GM23338 (cell line): ENCODE measurements at regions not wholly inside any gene's neighbourhood (a gene's known extent, or its start where the extent isn't known, plus 50 kb on each side); places are given as distances from the start of the nearest gene placed in this dataset.

Source experiments
- ATAC-seq: fragments of 200-7000 bp; cut with Tn5 transposase; 3 replicates; pipeline ENCODE4 v1.9.1; 2020
- DNase-seq: peaks from one replicate; pipeline ENCODE4 v3.0.0-alpha.2; 2015; ENCODE audit warnings: low spot score
- H2AFZ ChIP-seq: fragments of 200-600 bp; sonication (generic); 2 replicates; pipeline ENCODE4 v1.8.0; 2016; ENCODE audit warnings: antibody characterized with exemption, mild to moderate bottlenecking, moderate library complexity
- H3F3A ChIP-seq: fragments of 200-600 bp; sonication (generic); replicated peaks from 2 replicates; pipeline ENCODE4 v1.8.0; 2017; ENCODE audit warnings: antibody characterized with exemption, mixed run types, low read depth
- H3K27ac ChIP-seq: fragments of 200-600 bp; sonication (generic); 2 replicates; pipeline ENCODE4 v1.6.1; 2016; ENCODE audit warnings: low read depth
- H3K27me3 ChIP-seq: fragments of 200-600 bp; sonication (generic); 2 replicates; pipeline ENCODE4 v1.8.0; 2016; ENCODE audit warnings: mild to moderate bottlenecking, mixed run types, moderate library complexity; ENCODE audit not compliant: insufficient read depth
- H3K36me3 ChIP-seq: fragments of 200-600 bp; sonication (generic); 2 replicates; pipeline ENCODE4 v1.8.0; 2016; ENCODE audit warnings: mild to moderate bottlenecking; ENCODE audit not compliant: insufficient read depth
- H3K4me1 ChIP-seq: fragments of 200-600 bp; sonication (generic); 2 replicates; pipeline ENCODE4 v1.8.0; 2016; ENCODE audit warnings: mild to moderate bottlenecking, moderate library complexity; ENCODE audit not compliant: insufficient read depth
- H3K4me2 ChIP-seq: fragments of 200-600 bp; sonication (generic); 2 replicates; pipeline ENCODE4 v1.7.1; 2017; ENCODE audit warnings: mixed run types
- H3K4me3 ChIP-seq: fragments of 200-600 bp; sonication (generic); 2 replicates; pipeline ENCODE4 v1.6.1; 2016; ENCODE audit warnings: mixed run types
- H3K79me2 ChIP-seq: fragments of 200-600 bp; sonication (generic); replicated peaks from 2 replicates; pipeline ENCODE4 v1.8.0; 2017; ENCODE audit warnings: mild to moderate bottlenecking; ENCODE audit not compliant: insufficient read depth
- H3K9me2 ChIP-seq: fragments of 200-600 bp; sonication (generic); 2 replicates; pipeline ENCODE4 v1.8.0; 2017; ENCODE audit not compliant: insufficient read depth
- H4K20me1 ChIP-seq: fragments of 200-600 bp; sonication (generic); replicated peaks from 2 replicates; pipeline ENCODE4 v1.8.0; 2017; ENCODE audit warnings: mild to moderate bottlenecking; ENCODE audit not compliant: insufficient read depth
- H3K27ac Mint-ChIP-seq: 2 replicates; pipeline ENCODE4 v1.8.0; 2020; ENCODE audit warnings: inconsistent platforms, mild to moderate bottlenecking, moderate library complexity, mixed read lengths
- H3K27me3 Mint-ChIP-seq: 3 replicates; pipeline ENCODE4 v1.8.0; 2022; ENCODE audit warnings: low read depth, mild to moderate bottlenecking, moderate library complexity, mixed read lengths, inconsistent platforms; ENCODE audit not compliant: insufficient read depth, poor library complexity
- H3K36me3 Mint-ChIP-seq: 3 replicates; pipeline ENCODE4 v1.8.0; 2021; ENCODE audit warnings: low read depth, mild to moderate bottlenecking, inconsistent platforms, moderate library complexity, mixed read lengths
- H3K4me1 Mint-ChIP-seq: 3 replicates; pipeline ENCODE4 v1.8.0; 2020; ENCODE audit warnings: mild to moderate bottlenecking, inconsistent platforms, mixed read lengths
- H3K4me3 Mint-ChIP-seq: 3 replicates; pipeline ENCODE4 v1.8.0; 2021; ENCODE audit warnings: moderate library complexity, mild to moderate bottlenecking, inconsistent platforms, mixed read lengths
- H3K9me3 Mint-ChIP-seq: 3 replicates; pipeline ENCODE4 v1.8.0; 2020; ENCODE audit warnings: moderate library complexity, mild to moderate bottlenecking, inconsistent platforms, mixed read lengths
- CREB1 ChIP-seq: fragments of 250-450 bp; sonication (Bioruptor Pico); IDR thresholded peaks from 2 replicates; pipeline ENCODE4 v1.5.0; 2020; ENCODE audit warnings: low read depth, mild to moderate bottlenecking, moderate library complexity
- CTCF ChIP-seq, 2 experiments: fragments of 200-600 bp in 1 of 2; sonication (generic) in 1 of 2; conservative IDR thresholded peaks; 2 replicates each; pipeline versions ENCODE4 v1.5.1 to v1.6.1; 2016 to 2017; ENCODE audit warnings: antibody characterized with exemption in 2 of 2, low read depth in 2 of 2, mild to moderate bottlenecking in 2 of 2, moderate library complexity in 1 of 2
- EZH2phosphoT487 ChIP-seq: fragments of 200-600 bp; sonication (generic); IDR thresholded peaks from one replicate; pipeline ENCODE4 v1.8.1; 2018; ENCODE audit warnings: antibody characterized with exemption; ENCODE audit not compliant: unreplicated experiment
- JUNB ChIP-seq: IDR thresholded peaks from one replicate; pipeline ENCODE4 v1.6.1; 2016; ENCODE audit warnings: antibody characterized with exemption; ENCODE audit not compliant: unreplicated experiment
- NANOG ChIP-seq: IDR thresholded peaks from 2 replicates; pipeline ENCODE4 v1.6.1; 2016; ENCODE audit warnings: antibody characterized with exemption, borderline replicate concordance
- POLR2AphosphoS5 ChIP-seq: IDR thresholded peaks from 2 replicates; pipeline ENCODE4 v1.6.1; 2016; ENCODE audit warnings: antibody characterized with exemption, low read depth
- REST ChIP-seq: IDR thresholded peaks from one replicate; pipeline ENCODE4 v1.6.1; 2018; ENCODE audit warnings: antibody characterized with exemption; ENCODE audit not compliant: unreplicated experiment
- STAT1 ChIP-seq: IDR thresholded peaks from one replicate; pipeline ENCODE4 v1.6.1; 2016; ENCODE audit warnings: antibody characterized with exemption; ENCODE audit not compliant: unreplicated experiment
- ZNF114 ChIP-seq: fragments of 250-450 bp; sonication (Bioruptor Pico); IDR thresholded peaks from 2 replicates; pipeline ENCODE4 v1.5.0; 2020; ENCODE audit warnings: mild to moderate bottlenecking, moderate library complexity
- ZNF331 ChIP-seq: fragments of 250-450 bp; sonication (Bioruptor Pico); IDR thresholded peaks from 2 replicates; pipeline ENCODE4 v1.5.0; 2020; ENCODE audit warnings: low read depth, mild to moderate bottlenecking, moderate library complexity

GRCh38 chr9:100927763-100928162 is 100.8 kb upstream of the PLPPR1 start:
- DNase-seq = no peak
- H3K4me2 ChIP-seq = no peak overlapping the region
- H3K4me1 ChIP-seq = no peaks in the 10 kb centered on the region
- no peaks in the 10 kb centered on the region for H4K20me1 ChIP-seq
- no peak overlapping the region for H2AFZ ChIP-seq
- H3K79me2 ChIP-seq = no peaks in the 10 kb centered on the region
- H3K4me3 ChIP-seq = no peak overlapping the region
- ATAC-seq = no peak
- H3K9me3 Mint-ChIP-seq = no peaks in the 10 kb centered on the region
- no peak for TF ChIP-seq CTCF (conservative IDR thresholded peaks at IDR 0.05; ENCODE audit: low read depth in 2 of 2)
- TF ChIP-seq JUNB = no peak
- TF ChIP-seq CREB1 (CRISPR knock-in tag) = no peak
- peaks cover 7% of the 10 kb centered on the region for H3K27me3 Mint-ChIP-seq
- H3K9me2 ChIP-seq = no peaks in the 10 kb centered on the region
- no peaks in the 10 kb centered on the region for H3K4me1 Mint-ChIP-seq
- no peaks in the 10 kb centered on the region for H3F3A ChIP-seq
- H3K27ac ChIP-seq = no peak overlapping the region
- no peaks in the 10 kb centered on the region for H3K27me3 ChIP-seq
- H3K36me3 Mint-ChIP-seq = no peaks in the 10 kb centered on the region
- H3K4me3 Mint-ChIP-seq = no peak overlapping the region
- no peaks in the 10 kb centered on the region; the same call in 1 of the 2 replicates for H3K36me3 ChIP-seq
- H3K27ac Mint-ChIP-seq = no peak overlapping the region

- Histone ChIP-seq H3K27ac (no peak overlapping the region), H3F3A (no peaks in the 10 kb centered on the region), H4K20me1 (no peaks in the 10 kb centered on the region), H3K9me2 (no peaks in the 10 kb centered on the region; the same call in 1 of the 2 replicates), H2AFZ (no peak overlapping the region), H3K27me3 (no peaks in the 10 kb centered on the region), H3K4me2 (no peak overlapping the region), H3K79me2 (no peaks in the 10 kb centered on the region), H3K4me1 (no peaks in the 10 kb centered on the region), H3K36me3 (no peaks in the 10 kb centered on the region; the same call in 1 of the 2 replicates), H3K4me3 (no peak overlapping the region)
- no peaks in the 10 kb centered on the region for H3K4me1 Mint-ChIP-seq
- H3K36me3 Mint-ChIP-seq = no peaks in the 10 kb centered on the region
- ATAC-seq (no peak), DNase-seq (no peak)
- no peaks in the 10 kb centered on the region; the same call in 2 of the 3 replicates for H3K9me3 Mint-ChIP-seq
- no peak overlapping the region for H3K27ac Mint-ChIP-seq
- H3K27me3 Mint-ChIP-seq = peaks cover 7% of the 10 kb centered on the region
- H3K4me3 Mint-ChIP-seq = no peak overlapping the region
- TF ChIP-seq JUNB (no peak), REST (no peak), POLR2AphosphoS5 (no peak), ZNF114 (CRISPR knock-in tag) (no peak), EZH2phosphoT487 (no peak), STAT1 (no peak), NANOG (no peak), ZNF331 (CRISPR knock-in tag) (no peak), CREB1 (CRISPR knock-in tag) (no peak), CTCF (conservative IDR thresholded peaks at IDR 0.05; ENCODE audit: low read depth in 2 of 2) (no peak)
Observed at GRCh38 chr9:100933656-100934055, 94.9 kb upstream of the PLPPR1 start.
